Glutamatergic neuron (in vitro differentiated cells): ENCODE measurements at regions not wholly inside any gene's neighbourhood (a gene's known extent, or its start where the extent isn't known, plus 50 kb on each side); places are given as distances from the start of the nearest gene placed in this dataset.
"Not testable (repeated sequence)": the region's sequence is repeated elsewhere in the genome, so short reads cannot be mapped to it uniquely, and the experiment has no call there.

Experiments used
- DNase-seq: peaks from one replicate; pipeline ENCODE4 v3.0.0; 2022
- H3K27ac Mint-ChIP-seq: one replicate; pipeline ENCODE4 v1.8.0; 2020; ENCODE audit warnings: mild to moderate bottlenecking, mixed read lengths, inconsistent platforms; ENCODE audit not compliant: unreplicated experiment
- H3K27me3 Mint-ChIP-seq: one replicate; pipeline ENCODE4 v1.8.0; 2020; ENCODE audit warnings: mild to moderate bottlenecking, moderate library complexity, mixed read lengths, inconsistent platforms; ENCODE audit not compliant: unreplicated experiment
- H3K36me3 Mint-ChIP-seq: one replicate; pipeline ENCODE4 v1.8.0; 2020; ENCODE audit warnings: mild to moderate bottlenecking, mixed read lengths, inconsistent platforms; ENCODE audit not compliant: unreplicated experiment
- H3K4me1 Mint-ChIP-seq: one replicate; pipeline ENCODE4 v1.8.0; 2020; ENCODE audit warnings: mild to moderate bottlenecking, low read depth, mixed read lengths, inconsistent platforms; ENCODE audit not compliant: unreplicated experiment
- H3K4me3 Mint-ChIP-seq: one replicate; pipeline ENCODE4 v1.8.0; 2020; ENCODE audit warnings: mild to moderate bottlenecking, mixed read lengths, inconsistent platforms; ENCODE audit not compliant: unreplicated experiment
- H3K9me3 Mint-ChIP-seq: one replicate; pipeline ENCODE4 v1.8.0; 2020; ENCODE audit warnings: mild to moderate bottlenecking, moderate library complexity, mixed read lengths, inconsistent platforms; ENCODE audit not compliant: unreplicated experiment
- CTCF ChIP-seq: fragments of 200-600 bp; sonication (generic); IDR thresholded peaks from one replicate; pipeline ENCODE4 v1.5.0; 2021; ENCODE audit not compliant: partially characterized antibody, unreplicated experiment

DNA sequence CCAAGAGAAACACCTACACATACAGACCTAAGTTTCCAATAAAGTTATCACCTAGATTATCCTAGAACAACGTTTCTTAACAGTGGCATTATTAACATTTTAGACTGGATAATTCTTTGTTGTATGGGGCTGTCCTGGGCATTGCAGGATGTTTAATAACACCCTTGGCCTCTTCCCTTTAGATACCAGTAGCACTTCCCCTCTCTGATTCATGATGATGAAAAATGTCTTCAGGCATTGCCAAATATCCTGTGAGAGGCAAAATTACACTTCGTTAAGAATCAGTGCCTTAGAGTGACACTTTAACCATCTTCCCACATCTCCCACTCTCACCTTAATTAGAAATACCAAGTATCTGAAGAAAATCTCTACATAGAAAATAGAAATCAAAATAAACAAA, 352.6 kb downstream of the CGGBP1 start:
- no peaks in the 10 kb centered on the region for H3K9me3 Mint-ChIP-seq
- no peaks in the 10 kb centered on the region for H3K36me3 Mint-ChIP-seq
- no peaks in the 10 kb centered on the region for H3K27me3 Mint-ChIP-seq
- no peaks in the 10 kb centered on the region for H3K4me1 Mint-ChIP-seq
- no peak overlapping the region for H3K27ac Mint-ChIP-seq
- no peak overlapping the region for H3K4me3 Mint-ChIP-seq
- no peak for TF ChIP-seq CTCF
- DNase-seq = no peak

- no peaks in the 10 kb centered on the region for H3K4me1 Mint-ChIP-seq
- no peak for DNase-seq
- H3K4me3 Mint-ChIP-seq = no peak overlapping the region
- no peak overlapping the region for H3K27ac Mint-ChIP-seq
- H3K27me3 Mint-ChIP-seq = peaks cover 3% of the 10 kb centered on the region
- H3K36me3 Mint-ChIP-seq = no peaks in the 10 kb centered on the region
- no peaks in the 10 kb centered on the region for H3K9me3 Mint-ChIP-seq
- TF ChIP-seq CTCF = no peak
Measured at GRCh38 chr3:87702600-87702999, 356.2 kb downstream of the CGGBP1 start.

DNA sequence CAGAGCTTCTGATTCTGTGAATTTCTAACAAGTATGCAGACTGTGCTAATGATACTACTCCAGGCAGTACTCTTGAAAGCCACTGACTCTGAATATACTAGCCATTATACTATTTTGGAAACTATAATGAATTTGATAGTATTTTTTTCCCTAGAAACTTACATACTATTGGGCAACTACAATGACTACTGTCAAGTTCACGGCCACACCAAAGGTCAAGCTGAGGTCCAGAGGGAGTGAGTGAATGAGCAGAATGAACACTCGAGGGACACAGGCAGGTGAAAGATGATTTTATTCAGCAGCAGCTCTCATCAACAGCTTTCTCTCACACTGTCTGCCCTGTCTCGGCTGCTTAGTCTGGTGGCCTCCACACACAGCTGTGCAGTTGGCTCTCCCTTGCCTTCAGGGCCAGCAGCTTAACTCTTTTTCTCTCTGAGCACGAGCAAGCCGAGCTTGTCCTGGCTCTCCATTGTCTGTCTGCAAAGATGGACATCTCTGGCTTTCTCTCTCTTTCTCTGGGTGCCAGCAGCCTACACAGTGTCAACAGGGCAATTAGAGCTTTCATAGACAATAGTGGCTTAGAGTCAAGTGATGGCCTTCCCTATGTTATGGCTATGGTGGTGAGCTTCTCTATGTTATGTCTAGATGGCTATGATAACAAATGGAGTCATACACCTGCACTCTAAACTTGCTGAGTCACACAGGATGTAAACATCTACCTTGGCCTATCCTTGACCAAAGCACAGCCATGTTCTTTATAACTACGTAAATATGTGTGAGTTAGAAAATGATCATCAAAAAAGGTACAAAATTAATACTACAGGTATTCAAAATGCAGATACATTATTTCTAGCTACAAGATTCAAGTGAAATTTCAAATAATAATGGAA, 362.4 kb downstream of the CGGBP1 start:
- H3K36me3 Mint-ChIP-seq = no peaks in the 10 kb centered on the region
- no peak for DNase-seq
- H3K4me3 Mint-ChIP-seq = no peak overlapping the region
- TF ChIP-seq CTCF = no peak
- no peaks in the 10 kb centered on the region for H3K4me1 Mint-ChIP-seq
- no peak overlapping the region for H3K27ac Mint-ChIP-seq
- no peaks in the 10 kb centered on the region for H3K9me3 Mint-ChIP-seq
- H3K27me3 Mint-ChIP-seq = peaks cover 3% of the 10 kb centered on the region

GRCh38 chr3:87694678-87695077, 364.1 kb downstream of the CGGBP1 start:
- TF ChIP-seq CTCF = no peak
- Mint-ChIP-seq H3K4me1 (no peaks in the 10 kb centered on the region), H3K27me3 (no peaks in the 10 kb centered on the region), H3K36me3 (no peaks in the 10 kb centered on the region), H3K9me3 (no peaks in the 10 kb centered on the region), H3K4me3 (no peak overlapping the region), H3K27ac (no peak overlapping the region)
- DNase-seq = no peak

GRCh38 chr3:87691109-87691508, 367.7 kb downstream of the CGGBP1 start:
- no peak for TF ChIP-seq CTCF
- H3K36me3 Mint-ChIP-seq = no peaks in the 10 kb centered on the region
- no peaks in the 10 kb centered on the region for H3K27me3 Mint-ChIP-seq
- H3K27ac Mint-ChIP-seq = no peak overlapping the region
- no peak overlapping the region for H3K4me3 Mint-ChIP-seq
- H3K4me1 Mint-ChIP-seq = no peaks in the 10 kb centered on the region
- no peaks in the 10 kb centered on the region for H3K9me3 Mint-ChIP-seq
- no peak for DNase-seq

- H3K4me1 Mint-ChIP-seq = not testable (repeated sequence)
Measured at GRCh38 chr3:87678984-87679660, 379.7 kb downstream of the CGGBP1 start.

More at GRCh38 chr3:87678984-87679660, 379.7 kb downstream of the CGGBP1 start:
- not testable (repeated sequence) for H3K36me3 Mint-ChIP-seq, DNase-seq, H3K27ac Mint-ChIP-seq, H3K27me3 Mint-ChIP-seq, H3K9me3 Mint-ChIP-seq, H3K4me3 Mint-ChIP-seq
